Upper lobe of left lung (tissue), 4 donors: ENCODE measurements at regions not wholly inside any gene's neighbourhood (a gene's known extent, or its start where the extent isn't known, plus 50 kb on each side); places are given as distances from the start of the nearest gene placed in this dataset.

Experiments used
- CTCF ChIP-seq, 6 experiments: fragments of 450-650 bp in 4 of 6; fragments of 200-600 bp in 2 of 6; sonication (generic) in 2 of 6; IDR thresholded peaks; one replicate each; pipeline ENCODE4 v1.5.1; 2016 to 2019; ENCODE audit warnings: antibody characterized with exemption in 6 of 6
- EP300 ChIP-seq, 4 donors: sonication (generic); formaldehyde crosslinking; IDR thresholded peaks; one replicate each; pipeline ENCODE4 v1.5.1; 2017; ENCODE audit warnings: antibody characterized with exemption in 4 of 4, control low read depth in 2 of 4
- POLR2A ChIP-seq, 4 donors: fragments of 450-650 bp; IDR thresholded peaks; one replicate each; pipeline ENCODE4 v1.5.1; 2016 to 2017; ENCODE audit warnings: antibody characterized with exemption in 4 of 4, mild to moderate bottlenecking in 2 of 4

- TF ChIP-seq POLR2A (IDR thresholded peaks at IDR 0.05) (no peak), CTCF (IDR thresholded peaks at IDR 0.05) (no peak), EP300 (IDR thresholded peaks at IDR 0.05) (no peak)
Measured at GRCh38 chr3:165457096-165457495, 260.9 kb upstream of the SLITRK3 start.
